ENCODE measurements at regions not wholly inside any gene's neighbourhood (a gene's known extent, or its start where the extent isn't known, plus 50 kb on each side); places are given as distances from the start of the nearest gene placed in this dataset.

- Histone ChIP-seq H3K9me3 (ENCODE audit: insufficient read depth, low read length) (no peaks in the 10 kb centered on the region), H3K36me3 (ENCODE audit: low read length) (no peaks in the 10 kb centered on the region), H3K27me3 (ENCODE audit: low read length) (no peaks in the 10 kb centered on the region), H3K9ac (ENCODE audit: low read length) (no peak overlapping the region), H3K79me2 (ENCODE audit: insufficient read depth, low read length) (no peaks in the 10 kb centered on the region), H3K9me2 (replicated peaks; ENCODE audit: insufficient read depth, low read length) (no peaks in the 10 kb centered on the region), H3K27ac (ENCODE audit: low read depth, low read length) (no peak overlapping the region), H3F3A (ENCODE audit: insufficient read depth) (no peaks in the 10 kb centered on the region), H3K4me3 (ENCODE audit: insufficient read depth, low read length, poor library complexity, severe bottlenecking) (no peak overlapping the region), H2AFZ (ENCODE audit: low read depth, low read length, severe bottlenecking) (no peak overlapping the region), H4K20me1 (ENCODE audit: low read depth, low read length) (no peaks in the 10 kb centered on the region), H3K4me2 (ENCODE audit: low read depth, low read length, poor library complexity, severe bottlenecking) (no peak overlapping the region)
- TF ChIP-seq EZH2phosphoT487 (conservative IDR thresholded peaks at IDR 0.05; ENCODE audit: low read length) (no peak), CTCF (IDR thresholded peaks at IDR 0.05; ENCODE audit: insufficient read depth, low read length, poor library complexity, severe bottlenecking) (no peak)
These were observed 1225.7 kb downstream of the JRKL start for GRCh38 chr11:97615546-97615945.

- Histone ChIP-seq H4K20me1 (ENCODE audit: low read depth, low read length) (no peaks in the 10 kb centered on the region), H3K9me2 (replicated peaks; ENCODE audit: insufficient read depth, low read length) (no peaks in the 10 kb centered on the region), H3K79me2 (ENCODE audit: insufficient read depth, low read length) (no peaks in the 10 kb centered on the region), H3K27me3 (ENCODE audit: low read length) (no peaks in the 10 kb centered on the region), H3F3A (ENCODE audit: insufficient read depth) (no peaks in the 10 kb centered on the region), H3K4me2 (ENCODE audit: low read depth, low read length, poor library complexity, severe bottlenecking) (no peak overlapping the region), H3K27ac (ENCODE audit: low read depth, low read length) (no peak overlapping the region), H3K4me3 (ENCODE audit: insufficient read depth, low read length, poor library complexity, severe bottlenecking) (no peak overlapping the region), H3K36me3 (ENCODE audit: low read length) (no peaks in the 10 kb centered on the region), H2AFZ (ENCODE audit: low read depth, low read length, severe bottlenecking) (no peak overlapping the region), H3K9ac (ENCODE audit: low read length) (no peak overlapping the region), H3K9me3 (ENCODE audit: insufficient read depth, low read length) (no peaks in the 10 kb centered on the region)
- TF ChIP-seq CTCF (IDR thresholded peaks at IDR 0.05; ENCODE audit: insufficient read depth, low read length, poor library complexity, severe bottlenecking) = no peak
- no peak for TF ChIP-seq EZH2phosphoT487 (conservative IDR thresholded peaks at IDR 0.05; ENCODE audit: low read length)
These were observed 1227.2 kb downstream of the JRKL start for GRCh38 chr11:97617031-97617430.

- no peak overlapping the region for H3K4me2 ChIP-seq (ENCODE audit: low read depth, low read length, poor library complexity, severe bottlenecking)
- no peaks in the 10 kb centered on the region for H3K27me3 ChIP-seq (ENCODE audit: low read length)
- no peak overlapping the region for H3K27ac ChIP-seq (ENCODE audit: low read depth, low read length)
- no peaks in the 10 kb centered on the region for H3F3A ChIP-seq (ENCODE audit: insufficient read depth)
- no peak for TF ChIP-seq EZH2phosphoT487 (conservative IDR thresholded peaks at IDR 0.05; ENCODE audit: low read length)
- no peak for TF ChIP-seq CTCF (IDR thresholded peaks at IDR 0.05; ENCODE audit: insufficient read depth, low read length, poor library complexity, severe bottlenecking)
- H3K4me3 ChIP-seq (ENCODE audit: insufficient read depth, low read length, poor library complexity, severe bottlenecking) = no peak overlapping the region
- no peaks in the 10 kb centered on the region for H4K20me1 ChIP-seq (ENCODE audit: low read depth, low read length)
- no peak overlapping the region for H3K9ac ChIP-seq (ENCODE audit: low read length)
- H3K36me3 ChIP-seq (ENCODE audit: low read length) = no peaks in the 10 kb centered on the region
- no peaks in the 10 kb centered on the region for H3K79me2 ChIP-seq (ENCODE audit: insufficient read depth, low read length)
- H2AFZ ChIP-seq (ENCODE audit: low read depth, low read length, severe bottlenecking) = no peak overlapping the region
- H3K9me2 ChIP-seq (replicated peaks; ENCODE audit: insufficient read depth, low read length) = no peaks in the 10 kb centered on the region
- H3K9me3 ChIP-seq (ENCODE audit: insufficient read depth, low read length) = no peaks in the 10 kb centered on the region
These were observed 1230.2 kb downstream of the JRKL start for GRCh38 chr11:97620007-97620406.
